DMS53 (cell line): ENCODE measurements at regions not wholly inside any gene's neighbourhood (a gene's known extent, or its start where the extent isn't known, plus 50 kb on each side); places are given as distances from the start of the nearest gene placed in this dataset.
A peak's percentile ranks its signal among the peaks of the same experiment; 100 is the strongest.
"Not testable (repeated sequence)": the region's sequence is repeated elsewhere in the genome, so short reads cannot be mapped to it uniquely, and the experiment has no call there.

Experiments
- DNase-seq: peaks from one replicate; lab custom pipeline; 2025; lab: John Stamatoyannopoulos, UW

GRCh38 chr12:86590296-86590695 is 334.1 kb upstream of the MGAT4C start:
- no peak for DNase-seq

DNA sequence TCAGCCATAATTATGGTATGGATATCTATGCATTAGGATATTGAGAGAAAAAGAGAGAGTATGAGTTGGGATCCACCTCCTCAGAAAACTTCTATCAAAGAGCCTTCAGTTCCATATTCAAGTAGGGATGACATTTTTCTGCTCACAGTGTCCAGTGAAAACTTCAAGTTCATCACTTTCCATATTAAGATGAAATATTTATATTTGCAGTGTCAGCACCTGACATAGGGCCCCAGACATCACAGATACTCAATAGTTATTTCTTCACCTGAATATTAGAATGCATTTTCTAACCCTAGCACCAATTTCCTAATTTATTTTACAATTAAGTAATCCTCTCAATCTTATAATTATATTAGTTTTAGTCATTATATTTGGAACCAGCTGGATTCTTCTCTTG is 318.0 kb upstream of the MGAT4C start:
- DNase-seq = no peak

- DNase-seq = no peak
Observed at GRCh38 chr12:86572455-86572854, 316.3 kb upstream of the MGAT4C start.

DNA sequence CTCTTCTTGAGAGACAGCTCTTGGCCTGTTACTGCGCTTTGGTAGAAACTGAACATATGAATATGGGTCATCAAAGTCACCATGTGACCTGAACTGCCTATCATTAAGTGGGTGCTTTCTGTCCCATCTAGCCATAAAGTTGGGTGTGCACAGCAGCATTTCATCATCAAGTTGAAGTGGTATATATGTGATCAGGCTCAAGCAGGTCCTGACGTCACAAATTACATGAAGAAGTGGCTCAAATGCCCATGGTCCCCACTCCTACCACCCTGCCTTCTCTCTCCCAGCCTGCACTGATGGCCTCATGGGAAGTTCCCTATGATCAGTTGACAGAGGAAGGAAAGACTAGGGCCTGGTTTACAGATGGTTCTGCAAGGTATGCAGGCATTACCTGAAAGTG is 308.8 kb upstream of the MGAT4C start:
- no peak for DNase-seq

GRCh38 chr12:86555491-86555890 is 299.3 kb upstream of the MGAT4C start:
- DNase-seq = not testable (repeated sequence)

DNA sequence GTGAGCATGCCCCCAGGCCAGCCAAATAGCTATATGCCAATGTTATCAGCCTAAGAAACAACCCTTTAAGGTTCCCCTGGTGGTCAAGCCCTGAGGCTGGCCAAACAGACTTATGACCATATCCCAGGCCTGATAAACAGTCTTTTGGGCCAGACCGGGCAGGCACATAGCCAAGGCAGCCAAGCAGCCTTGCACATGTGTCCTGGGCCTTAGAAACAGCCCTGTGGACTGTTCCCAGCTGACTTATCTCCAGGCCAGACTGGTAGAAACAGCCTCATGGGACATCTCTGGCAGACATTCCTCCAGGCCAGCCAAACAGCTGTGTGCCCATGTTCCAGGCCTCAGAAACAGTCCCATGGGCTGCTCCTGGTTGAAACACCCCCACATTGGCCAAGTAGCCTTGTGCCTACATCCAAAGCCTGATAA is 295.0 kb upstream of the MGAT4C start:
- no peak for DNase-seq

DNA sequence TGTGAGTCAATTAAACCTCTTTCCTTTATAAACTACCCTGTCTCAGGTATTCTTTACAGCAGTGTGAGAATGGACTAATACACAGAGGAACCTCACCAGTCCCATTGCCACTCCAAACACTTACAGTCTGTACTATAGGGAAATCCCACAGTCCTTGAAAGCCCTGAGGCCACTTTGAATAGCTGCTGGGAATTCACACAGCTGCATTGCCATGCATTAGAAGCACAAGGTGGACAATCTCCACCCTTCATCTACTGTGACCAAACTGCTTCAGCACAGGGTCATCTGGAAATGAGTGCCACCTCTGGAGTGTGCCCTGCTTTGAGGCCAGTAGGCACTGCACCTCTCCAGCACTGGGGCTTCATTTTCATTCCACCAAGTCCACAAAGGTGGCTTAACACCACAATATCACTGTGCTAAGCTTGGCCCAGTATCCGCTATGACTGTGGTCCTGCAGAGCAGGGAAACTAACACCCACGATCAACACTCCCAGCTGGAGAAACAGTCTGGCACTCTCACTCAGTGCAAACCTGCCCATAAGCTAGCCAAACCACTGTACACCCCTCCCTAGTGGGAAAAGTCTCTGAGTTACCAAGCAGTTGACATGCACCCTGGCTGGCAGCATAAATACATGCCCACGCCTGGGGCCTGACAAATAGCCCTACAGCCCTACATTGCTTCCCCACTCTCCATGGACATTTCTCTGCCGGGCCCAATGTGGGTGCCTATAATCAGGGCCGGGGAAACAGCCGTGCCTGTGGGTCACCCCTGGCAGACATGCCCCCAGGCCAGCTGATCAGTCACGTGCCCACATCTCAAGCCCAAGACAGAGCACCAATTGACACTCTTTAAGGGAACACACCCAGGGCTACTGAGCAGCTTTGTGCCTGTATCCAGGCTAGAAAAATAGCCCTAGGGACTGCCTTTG is 294.3 kb upstream of the MGAT4C start:
- no peak for DNase-seq

DNA sequence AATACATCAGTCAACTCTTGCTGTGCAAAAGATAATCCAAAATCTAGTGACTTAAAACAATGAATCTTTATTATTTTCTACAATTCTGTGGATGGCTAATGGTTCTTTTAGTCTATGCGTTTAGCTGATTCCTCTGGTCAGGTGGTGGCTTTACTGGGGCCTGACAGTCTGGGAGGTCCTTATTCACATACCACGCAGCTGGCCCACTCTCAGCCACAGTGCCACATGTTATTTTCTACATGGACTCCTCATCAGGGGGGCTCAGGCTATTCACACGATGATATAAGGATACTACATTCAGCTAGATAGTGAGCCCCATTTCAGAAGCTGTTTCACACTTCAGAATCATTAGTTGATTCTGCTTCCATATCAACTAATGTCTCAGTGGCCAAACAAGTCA is 287.5 kb upstream of the MGAT4C start:
- DNase-seq = no peak

- DNase-seq = no peak
Observed at GRCh38 chr12:86530996-86531655, 274.9 kb upstream of the MGAT4C start.

- DNase-seq = no peak
Observed at GRCh38 chr12:86526060-86526595, 269.9 kb upstream of the MGAT4C start.

- no peak for DNase-seq
Observed at GRCh38 chr12:86523844-86524243, 267.7 kb upstream of the MGAT4C start.

GRCh38 chr12:86521870-86522269 is 265.7 kb upstream of the MGAT4C start:
- DNase-seq = no peak

DNA sequence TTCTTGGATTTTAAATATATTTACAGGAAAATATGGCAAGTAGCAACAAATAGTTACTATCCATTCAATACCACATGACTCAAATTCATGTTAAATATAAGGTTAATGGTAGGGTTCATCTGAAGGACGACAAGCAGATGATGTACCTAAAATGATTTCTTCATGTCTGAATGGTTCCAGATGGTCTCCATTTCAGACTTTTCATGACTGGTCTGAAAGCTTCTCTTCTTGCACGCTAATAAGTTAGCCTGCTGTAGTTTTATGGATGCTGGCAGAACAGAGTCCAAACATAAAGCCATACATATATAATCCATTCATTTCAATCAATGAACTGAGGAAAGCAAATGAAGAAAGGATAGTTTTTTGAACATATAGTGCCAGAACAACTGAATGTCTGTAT is 257.0 kb upstream of the MGAT4C start:
- DNase-seq = no peak

GRCh38 chr12:86496595-86496994 is 240.4 kb upstream of the MGAT4C start:
- no peak for DNase-seq

DNA sequence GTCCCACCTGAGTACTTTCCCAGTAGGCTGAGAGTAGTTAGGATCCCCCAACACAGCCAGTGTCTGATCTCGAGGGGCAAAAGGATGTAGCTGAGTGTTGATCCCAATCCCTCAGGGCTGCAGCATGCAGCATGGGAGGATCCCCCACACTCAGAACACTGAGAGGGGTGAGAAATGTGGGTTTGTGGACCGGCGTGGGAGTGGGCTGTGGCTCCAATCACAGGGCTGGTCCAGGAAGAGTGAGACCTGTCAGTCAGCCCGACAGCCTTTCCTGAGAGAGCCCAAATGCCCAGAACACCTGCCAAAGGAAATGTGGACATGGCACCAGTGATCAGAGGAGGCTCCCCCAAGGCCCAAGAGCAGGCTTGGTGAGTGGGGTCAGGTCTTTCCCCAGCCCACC is 228.3 kb upstream of the MGAT4C start:
- no peak for DNase-seq

- no peak for DNase-seq
Observed at GRCh38 chr12:86473231-86473630, 217.0 kb upstream of the MGAT4C start.

DNA sequence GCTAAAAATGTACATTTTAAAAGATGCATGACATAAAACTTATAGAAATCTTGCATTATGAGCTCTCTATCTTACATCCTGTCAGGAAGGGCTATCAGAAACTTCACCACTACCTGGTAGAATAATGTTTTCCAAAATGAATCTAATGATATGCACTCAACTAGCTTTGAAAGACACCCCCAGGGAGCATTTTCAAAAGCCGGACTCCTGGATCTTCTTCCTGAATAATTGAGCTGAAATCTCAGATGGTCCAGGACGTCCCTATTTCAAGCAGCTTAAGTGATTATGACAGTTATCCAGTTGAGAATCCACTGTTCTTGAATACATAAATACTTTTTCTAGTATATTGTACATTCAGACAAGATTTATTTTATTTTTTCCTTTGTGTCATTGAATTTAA is 200.6 kb upstream of the MGAT4C start:
- no peak for DNase-seq

- no peak for DNase-seq
Observed at GRCh38 chr12:86456241-86456640, 200.1 kb upstream of the MGAT4C start.

GRCh38 chr12:86445356-86445755 is 189.2 kb upstream of the MGAT4C start:
- no peak for DNase-seq

GRCh38 chr12:86435053-86435452 is 178.9 kb upstream of the MGAT4C start:
- DNase-seq = peak; percentile 20

- no peak for DNase-seq
Observed at GRCh38 chr12:86429824-86430223, 173.6 kb upstream of the MGAT4C start.

DNA sequence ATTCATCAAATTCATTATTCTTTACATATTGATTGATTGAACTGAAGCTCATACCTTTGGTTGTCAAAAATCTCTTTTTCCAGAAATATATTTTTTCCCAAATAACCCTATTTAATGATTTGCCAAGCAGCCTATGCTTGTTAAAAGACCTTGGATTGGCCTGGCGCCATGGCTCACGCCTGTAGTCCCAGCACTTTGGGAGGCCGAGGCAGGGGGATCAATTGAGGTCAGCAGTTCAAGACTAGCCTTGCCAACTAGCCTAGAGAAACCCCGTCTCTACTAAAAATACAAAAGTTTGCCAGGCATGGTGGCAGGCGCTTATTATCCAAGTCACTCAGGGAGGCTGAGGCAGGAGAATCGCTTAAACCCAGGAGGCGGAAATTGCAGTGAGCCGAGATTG is 165.1 kb upstream of the MGAT4C start:
- DNase-seq = no peak

GRCh38 chr12:86414201-86414600 is 158.0 kb upstream of the MGAT4C start:
- DNase-seq = no peak
